ENCODE measurements at regions not wholly inside any gene's neighbourhood (a gene's known extent, or its start where the extent isn't known, plus 50 kb on each side); places are given as distances from the start of the nearest gene placed in this dataset.
A peak's percentile ranks its signal among the peaks of the same experiment; 100 is the strongest.

DNA sequence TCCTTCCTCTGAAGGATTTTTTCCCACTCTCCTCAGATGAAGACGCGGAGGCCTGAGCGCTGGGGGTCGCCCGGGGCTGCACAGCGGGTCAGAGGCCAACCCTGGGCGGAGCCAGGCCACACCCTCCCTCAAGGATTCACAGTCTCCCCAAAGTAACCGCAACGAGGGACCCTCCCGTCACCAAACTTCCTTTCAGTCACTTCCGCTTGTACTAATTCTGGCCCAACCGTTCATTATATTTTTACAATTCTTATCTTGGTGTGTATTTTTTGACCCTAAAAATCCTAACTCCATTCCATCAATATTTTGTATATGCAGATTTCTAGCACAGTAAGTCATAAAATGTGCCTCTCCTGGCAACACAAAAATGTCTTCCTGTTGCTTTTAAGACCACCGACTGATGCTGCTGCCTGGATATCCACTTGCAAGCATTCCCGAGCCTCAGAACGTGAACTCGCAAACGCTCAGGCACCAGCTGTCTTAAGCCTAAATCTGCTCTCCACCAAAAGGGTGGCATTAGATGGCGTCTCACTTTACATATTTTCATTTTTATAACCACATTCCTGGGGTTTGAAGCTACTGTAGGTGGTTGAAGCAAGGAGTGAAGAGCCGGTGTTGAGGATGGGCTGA, 128.0 kb downstream of the DLL1 start:
- no peak for DNase-seq

- DNase-seq, result no peak
Measured at GRCh38 chr6:170162011-170162774, 128.7 kb downstream of the DLL1 start.

GRCh38 chr6:170160628-170161611, 130.0 kb downstream of the DLL1 start:
- DNase-seq, result no peak

GRCh38 chr6:170160031-170160627, 130.7 kb downstream of the DLL1 start:
- DNase-seq, result no peak

GRCh38 chr6:170159022-170159965, 131.6 kb downstream of the DLL1 start:
- no peak for DNase-seq

DNA sequence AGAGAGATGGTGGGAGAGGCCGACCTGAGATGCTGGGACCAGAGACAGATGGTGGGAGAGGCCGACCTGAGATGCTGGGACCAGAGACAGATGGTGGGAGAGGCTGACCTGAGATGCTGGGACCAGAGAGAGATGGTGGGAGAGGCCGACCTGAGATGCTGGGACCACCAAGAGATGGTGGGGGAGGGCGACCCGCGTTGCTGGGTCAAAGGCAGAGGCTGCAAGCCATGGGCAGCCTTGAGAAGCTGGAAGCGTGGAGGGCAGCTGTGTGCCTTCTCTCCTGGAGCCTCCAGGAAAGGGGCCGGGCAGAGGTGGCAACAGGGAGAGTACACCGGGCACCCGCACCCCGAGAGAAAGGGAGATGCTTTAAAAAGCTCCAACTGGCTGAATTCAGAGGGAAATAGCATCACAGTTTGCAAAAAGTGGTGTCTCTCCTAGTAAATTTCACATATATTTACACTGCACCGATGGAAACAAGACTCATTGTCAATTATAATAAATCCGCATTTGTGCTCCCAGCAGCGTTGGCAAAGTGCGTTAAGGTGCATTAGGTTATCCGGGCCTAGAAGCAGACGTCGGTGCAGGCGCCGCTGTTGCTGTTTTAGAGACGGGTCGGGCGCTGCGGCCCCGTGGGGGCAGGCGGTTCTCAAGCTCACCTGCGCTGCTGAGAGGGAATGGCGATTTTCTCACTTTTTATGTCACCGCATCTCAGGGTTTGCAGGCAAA, 132.4 kb downstream of the DLL1 start:
- DNase-seq, result no peak

GRCh38 chr6:170157567-170158218, 133.2 kb downstream of the DLL1 start:
- no peak for DNase-seq

GRCh38 chr6:170156448-170157375, 134.2 kb downstream of the DLL1 start:
- no peak for DNase-seq

DNA sequence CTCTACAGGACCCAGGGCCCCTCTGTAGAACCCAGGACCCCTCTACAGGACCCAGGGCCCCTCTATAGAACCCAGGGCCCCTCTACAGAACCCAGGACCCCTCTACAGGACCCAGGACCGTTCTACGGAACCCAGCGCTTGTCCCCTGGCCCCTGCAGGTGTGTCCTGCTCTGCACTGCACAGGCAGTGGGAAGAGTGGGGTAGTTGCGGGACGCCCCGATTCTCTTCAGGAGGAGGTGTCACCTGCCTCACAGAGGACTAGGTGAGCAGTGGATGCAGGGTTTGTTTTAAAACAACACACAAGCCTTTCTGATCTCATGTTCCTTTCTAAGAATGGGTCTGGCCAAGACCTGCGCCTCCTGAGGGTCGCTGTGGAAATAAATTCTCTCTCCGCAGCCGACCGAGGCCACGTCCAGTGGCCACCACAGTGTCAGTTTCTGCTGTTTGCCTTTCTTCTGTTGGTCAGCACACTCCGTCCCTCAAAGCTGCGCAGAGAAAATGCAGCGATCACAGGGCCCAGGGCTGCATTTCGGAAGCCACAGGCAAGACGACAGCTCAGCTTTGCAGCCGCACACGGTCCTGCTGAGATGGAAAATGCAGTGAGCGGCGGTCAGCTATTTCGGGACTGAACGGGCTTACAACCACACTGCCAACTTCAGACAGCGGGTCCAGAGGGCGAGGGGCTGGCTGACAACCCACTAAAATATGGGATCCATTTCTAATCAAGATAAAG, 135.2 kb downstream of the DLL1 start:
- no peak for DNase-seq

GRCh38 chr6:170153436-170154319, 137.2 kb downstream of the DLL1 start:
- DNase-seq, result no peak

DNA sequence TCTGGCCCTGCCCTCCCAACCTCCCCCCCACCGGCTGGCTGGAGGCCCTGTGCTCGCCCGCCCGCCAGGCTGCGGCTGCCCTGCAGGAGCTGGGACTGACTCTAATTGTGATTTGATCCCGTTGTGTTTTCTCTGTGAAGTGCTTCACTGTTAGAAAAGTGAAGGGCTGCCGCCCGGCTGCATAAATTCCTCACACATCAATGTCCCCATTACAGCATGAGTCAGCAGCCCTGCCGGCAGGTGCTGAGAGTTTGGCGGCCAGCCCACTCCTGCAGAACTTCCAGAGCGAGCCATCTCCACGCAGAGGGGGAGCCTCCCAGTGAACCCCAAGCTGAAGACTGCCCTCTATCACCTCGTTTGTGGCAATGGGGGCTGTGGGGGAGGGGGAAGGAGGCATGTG, 137.9 kb downstream of the DLL1 start:
- peak in 12 of 56 donors; percentile 18 to 56 (median 30) for DNase-seq

- DNase-seq, result peak in 32 of 56 donors; percentile 21 to 79 (median 48)
Measured at GRCh38 chr6:170152124-170152926, 138.6 kb downstream of the DLL1 start.

DNA sequence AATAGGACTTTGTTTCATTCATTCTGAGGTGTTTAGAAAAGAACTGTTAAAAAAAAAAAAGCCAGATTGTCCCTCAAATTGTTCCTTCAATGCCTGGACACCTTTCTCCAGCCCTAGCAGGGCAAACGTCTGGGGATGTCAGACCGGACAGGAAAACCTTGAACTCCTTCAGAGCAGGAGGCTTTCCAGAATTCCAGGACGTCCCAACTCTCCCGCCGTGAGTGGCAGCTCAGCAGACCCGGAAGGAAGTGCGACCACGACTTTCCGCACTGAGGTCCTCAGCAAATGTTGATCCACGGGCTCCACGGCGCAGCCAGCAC, 139.1 kb downstream of the DLL1 start:
- DNase-seq, result no peak

DNA sequence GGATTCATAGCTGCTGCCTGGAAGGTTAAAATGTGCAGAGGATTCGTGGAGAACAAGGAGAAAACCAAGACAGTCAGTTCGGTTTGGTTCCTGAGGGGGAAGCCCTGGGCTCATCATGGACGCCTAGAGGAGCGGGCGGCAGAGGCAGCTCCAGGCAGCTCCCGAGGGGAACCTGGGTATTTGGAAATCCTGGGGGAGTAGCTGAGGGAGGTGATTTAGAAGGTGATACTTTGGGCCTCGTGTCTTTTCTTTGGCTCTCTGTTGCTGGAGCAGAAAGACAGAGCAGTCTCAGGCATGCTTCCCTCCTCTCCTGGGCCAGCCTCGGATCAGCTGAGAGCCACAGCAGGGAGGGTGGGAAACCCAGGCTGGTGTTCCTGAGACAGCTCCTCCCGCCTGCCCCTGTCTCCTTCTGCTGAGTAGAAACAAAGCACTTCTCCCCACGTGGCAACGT, 139.5 kb downstream of the DLL1 start:
- no peak for DNase-seq

DNA sequence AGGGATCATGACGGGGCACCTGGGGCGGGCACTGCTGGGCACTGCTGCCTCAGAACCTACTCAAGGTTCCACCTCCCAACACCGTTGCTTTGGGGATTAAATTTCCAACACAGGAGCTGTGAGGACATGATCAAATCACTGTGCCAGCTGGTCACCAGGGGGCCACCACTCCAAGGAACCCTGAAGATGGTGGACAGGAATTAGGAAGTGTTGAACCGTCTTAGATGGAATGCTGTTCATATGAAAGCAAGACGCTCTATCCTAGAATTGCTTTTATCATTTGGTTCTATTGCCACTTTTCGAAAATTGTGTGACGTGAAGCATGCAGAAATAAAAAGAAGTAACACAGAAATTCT, 140.3 kb downstream of the DLL1 start:
- DNase-seq, result no peak
